Activated CD8-positive, alpha-beta T cell treated with anti-CD3 and anti-CD28 coated beads for 36 hours (primary cell): ENCODE measurements at regions not wholly inside any gene's neighbourhood (a gene's known extent, or its start where the extent isn't known, plus 50 kb on each side); places are given as distances from the start of the nearest gene placed in this dataset.

Source experiments
- ATAC-seq: fragments of 200-7000 bp; cut with Tn5 transposase; one replicate; pipeline ENCODE4 v1.10.0; 2021; ENCODE audit warnings: mild to moderate bottlenecking, moderate library complexity
- CTCF ChIA-PET: fragments of 350-600 bp; sonication (Branson Sonifier 250); formaldehyde crosslinking; loops from one replicate; lab custom pipeline; 2021; ENCODE audit warnings: antibody characterized with exemption; lab: Charles Lee
- POLR2A ChIA-PET: fragments of 350-600 bp; sonication (Branson Sonifier 250); formaldehyde crosslinking; loops from one replicate; lab custom pipeline; 2021; ENCODE audit warnings: antibody characterized with exemption; lab: Charles Lee
- DNase-seq: peaks from one replicate; pipeline ENCODE4 v3.0.0-alpha.2; 2020
- H3K27ac Mint-ChIP-seq: one replicate; pipeline ENCODE4 v1.8.0; 2021; ENCODE audit warnings: mild to moderate bottlenecking, mixed read lengths
- H3K27me3 Mint-ChIP-seq: one replicate; pipeline ENCODE4 v1.8.0; 2021; ENCODE audit warnings: mixed read lengths
- H3K36me3 Mint-ChIP-seq: one replicate; pipeline ENCODE4 v1.8.0; 2021; ENCODE audit warnings: low read depth, mixed read lengths
- H3K4me1 Mint-ChIP-seq: one replicate; pipeline ENCODE4 v1.8.0; 2021; ENCODE audit warnings: low read depth, mixed read lengths
- H3K4me3 Mint-ChIP-seq: one replicate; pipeline ENCODE4 v1.8.0; 2021; ENCODE audit warnings: mild to moderate bottlenecking, moderate library complexity, mixed read lengths
- H3K9me3 Mint-ChIP-seq: one replicate; pipeline ENCODE4 v1.8.0; 2021; ENCODE audit warnings: mixed read lengths
- CTCF ChIP-seq: fragments of 200-600 bp; IDR thresholded peaks from one replicate; pipeline ENCODE4 v1.8.0; 2022; ENCODE audit warnings: antibody characterized with exemption, mild to moderate bottlenecking
- intact Hi-C: fragments of 100-400 bp; cut with micrococcal nuclease; formaldehyde crosslinking; loops from one replicate; pipeline ENCODE4 v1.10.0; 2022

GRCh38 chr1:223031733-223032601, 111.1 kb downstream of the TLR5 start:
- TF ChIP-seq CTCF = no peak
- ChIA-PET CTCF (no interaction called here), POLR2A (no interaction called here)
- no peak overlapping the region for H3K27ac Mint-ChIP-seq
- no peaks in the 10 kb centered on the region for H3K36me3 Mint-ChIP-seq
- no peaks in the 10 kb centered on the region for H3K4me1 Mint-ChIP-seq
- H3K9me3 Mint-ChIP-seq = no peaks in the 10 kb centered on the region
- DNase-seq (no peak), ATAC-seq (no peak)
- H3K4me3 Mint-ChIP-seq = no peak overlapping the region
- no peaks in the 10 kb centered on the region for H3K27me3 Mint-ChIP-seq
- intact Hi-C loops = no loop called here

DNA sequence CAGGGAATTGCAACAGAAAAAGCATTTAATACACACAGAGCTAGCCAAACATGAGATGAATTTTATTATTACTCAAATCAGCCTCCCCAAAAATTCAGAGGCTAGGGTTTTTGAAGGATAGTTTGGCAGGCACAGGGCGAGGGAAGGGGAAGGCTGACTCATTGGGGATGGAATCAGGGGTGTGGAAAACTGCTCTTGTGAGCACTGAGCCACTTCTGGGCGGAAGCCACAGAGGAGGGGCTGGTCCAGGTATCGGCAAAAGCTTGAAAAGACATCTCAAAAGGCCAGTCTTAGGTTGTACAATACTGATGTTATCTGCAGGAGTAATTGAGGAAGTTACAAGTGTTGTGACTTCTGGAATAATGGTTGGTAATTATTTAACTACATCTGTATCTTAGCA, 109.4 kb downstream of the TLR5 start:
- Mint-ChIP-seq H3K9me3 (no peaks in the 10 kb centered on the region), H3K4me3 (no peak overlapping the region), H3K36me3 (no peaks in the 10 kb centered on the region), H3K27me3 (peaks cover 2% of the 10 kb centered on the region), H3K4me1 (no peaks in the 10 kb centered on the region), H3K27ac (no peak overlapping the region)
- ChIA-PET POLR2A (no interaction called here), CTCF (no interaction called here)
- intact Hi-C loops = no loop called here
- ATAC-seq (no peak), DNase-seq (no peak)
- TF ChIP-seq CTCF = no peak

- no peak overlapping the region for H3K4me3 Mint-ChIP-seq
- no peaks in the 10 kb centered on the region for H3K4me1 Mint-ChIP-seq
- no peaks in the 10 kb centered on the region for H3K36me3 Mint-ChIP-seq
- peaks cover 2% of the 10 kb centered on the region for H3K27me3 Mint-ChIP-seq
- CTCF ChIA-PET = no interaction called here
- POLR2A ChIA-PET = interaction anchor here (0.5 kb wide), 1 partner anchor 52 kb away, joined by 3 read pairs; no protein-coding TSS in a partner anchor
- TF ChIP-seq CTCF = no peak
- no peaks in the 10 kb centered on the region for H3K9me3 Mint-ChIP-seq
- no peak overlapping the region for H3K27ac Mint-ChIP-seq
- ATAC-seq = no peak
- no peak for DNase-seq
- intact Hi-C loops = no loop called here
These were observed 108.7 kb downstream of the TLR5 start for GRCh38 chr1:223034270-223034798.

- no peaks in the 10 kb centered on the region for H3K9me3 Mint-ChIP-seq
- ATAC-seq (no peak), DNase-seq (no peak)
- TF ChIP-seq CTCF = no peak
- intact Hi-C loops = no loop called here
- CTCF ChIA-PET = interaction anchor here (0.9 kb wide), 1 partner anchor 581 kb away, joined by 3 read pairs; no protein-coding TSS in a partner anchor
- no peaks in the 10 kb centered on the region for H3K36me3 Mint-ChIP-seq
- no peak overlapping the region for H3K4me3 Mint-ChIP-seq
- peaks cover 7% of the 10 kb centered on the region for H3K27me3 Mint-ChIP-seq
- no peaks in the 10 kb centered on the region for H3K4me1 Mint-ChIP-seq
- no peak overlapping the region for H3K27ac Mint-ChIP-seq
- POLR2A ChIA-PET = no interaction called here
These were observed 107.1 kb downstream of the TLR5 start for GRCh38 chr1:223035724-223036478.

DNA sequence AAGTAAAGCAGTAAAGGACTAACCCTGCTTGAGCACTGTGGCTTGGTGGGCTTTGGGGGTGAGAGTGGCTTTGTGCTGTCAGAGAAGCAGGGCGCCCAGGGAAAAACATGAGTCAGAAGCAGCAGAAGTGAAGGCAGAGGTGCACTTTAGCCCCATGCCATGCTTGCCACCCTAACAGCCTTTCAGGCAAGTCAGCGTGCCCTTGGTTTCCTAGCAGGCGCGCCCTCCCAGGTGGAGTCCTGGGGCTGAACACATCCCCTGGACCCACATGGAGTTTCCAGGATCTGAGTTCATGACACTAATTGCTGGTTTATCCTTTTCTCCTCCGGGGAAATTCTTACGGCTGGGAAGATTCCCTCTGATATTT, 106.6 kb downstream of the TLR5 start:
- Mint-ChIP-seq H3K4me1 (no peaks in the 10 kb centered on the region), H3K9me3 (no peaks in the 10 kb centered on the region), H3K27me3 (peaks cover 8% of the 10 kb centered on the region), H3K36me3 (no peaks in the 10 kb centered on the region), H3K27ac (no peak overlapping the region), H3K4me3 (no peak overlapping the region)
- ChIA-PET POLR2A (no interaction called here), CTCF (no interaction called here)
- ATAC-seq (no peak), DNase-seq (no peak)
- no peak for TF ChIP-seq CTCF
- intact Hi-C loops = no loop called here
